ENCODE measurements at regions not wholly inside any gene's neighbourhood (a gene's known extent, or its start where the extent isn't known, plus 50 kb on each side); places are given as distances from the start of the nearest gene placed in this dataset.

GRCh38 chr6:132192631-132193030, 208.6 kb downstream of the MOXD1 start:
- TF ChIP-seq POLR2A (IDR thresholded peaks at IDR 0.05; ENCODE audit: low read length) (no peak), GATA1 (IDR thresholded peaks at IDR 0.05; ENCODE audit: low read depth, low read length) (no peak)

Measured in erythroblast (primary cell).